AML-193 (cell line): ENCODE measurements at regions not wholly inside any gene's neighbourhood (a gene's known extent, or its start where the extent isn't known, plus 50 kb on each side); places are given as distances from the start of the nearest gene placed in this dataset.
"Not testable (repeated sequence)": the region's sequence is repeated elsewhere in the genome, so short reads cannot be mapped to it uniquely, and the experiment has no call there.

Experiments used
- DNase-seq, 2 experiments: peaks; one replicate each; lab custom pipeline; 2025; lab: John Stamatoyannopoulos, UW

- no peak for DNase-seq
Measured at GRCh38 chr5:106361905-106362304, 1308.8 kb downstream of the EFNA5 start.

- no peak for DNase-seq
Measured at GRCh38 chr5:106331415-106331814, 1339.3 kb downstream of the EFNA5 start.

GRCh38 chr5:106324356-106324755, 1346.4 kb downstream of the EFNA5 start:
- DNase-seq: no peak

GRCh38 chr5:106321242-106321641, 1349.5 kb downstream of the EFNA5 start:
- DNase-seq: no peak

- DNase-seq: no peak
Measured at GRCh38 chr5:106314221-106314824, 1356.4 kb downstream of the EFNA5 start.

- no peak for DNase-seq
Measured at GRCh38 chr5:106312360-106312759, 1358.4 kb downstream of the EFNA5 start.

- DNase-seq: no peak
Measured at GRCh38 chr5:106311230-106311915, 1359.4 kb downstream of the EFNA5 start.

GRCh38 chr5:106307265-106307664, 1363.5 kb downstream of the EFNA5 start:
- no peak for DNase-seq

GRCh38 chr5:106306313-106307028, 1364.3 kb downstream of the EFNA5 start:
- DNase-seq: no peak

GRCh38 chr5:106303911-106304310, 1366.8 kb downstream of the EFNA5 start:
- DNase-seq: no peak

GRCh38 chr5:106292654-106293053, 1378.1 kb downstream of the EFNA5 start:
- no peak for DNase-seq

- no peak for DNase-seq
Measured at GRCh38 chr5:106290841-106291240, 1379.9 kb downstream of the EFNA5 start.

GRCh38 chr5:106288979-106289378, 1381.8 kb downstream of the EFNA5 start:
- no peak for DNase-seq

GRCh38 chr5:106277540-106278096, 1393.1 kb downstream of the EFNA5 start:
- DNase-seq: no peak

- peak in 1 of 2 experiments; percentile 19 for DNase-seq
Measured at GRCh38 chr5:106269252-106269843, 1401.4 kb downstream of the EFNA5 start.

- DNase-seq: no peak
Measured at GRCh38 chr5:106267256-106267655, 1403.5 kb downstream of the EFNA5 start.

GRCh38 chr5:106262395-106262794, 1408.3 kb downstream of the EFNA5 start:
- no peak for DNase-seq

- DNase-seq: not testable (repeated sequence)
Measured at GRCh38 chr5:106259431-106260090, 1411.2 kb downstream of the EFNA5 start.

GRCh38 chr5:106258591-106259125, 1412.1 kb downstream of the EFNA5 start:
- no peak for DNase-seq

GRCh38 chr5:106254784-106255183, 1416.0 kb downstream of the EFNA5 start:
- DNase-seq: no peak

GRCh38 chr5:106246044-106246745, 1424.5 kb downstream of the EFNA5 start:
- not testable (repeated sequence) for DNase-seq
